Heart left ventricle (tissue), 16 donors: ENCODE measurements at regions not wholly inside any gene's neighbourhood (a gene's known extent, or its start where the extent isn't known, plus 50 kb on each side); places are given as distances from the start of the nearest gene placed in this dataset.
"Not testable (repeated sequence)": the region's sequence is repeated elsewhere in the genome, so short reads cannot be mapped to it uniquely, and the experiment has no call there.

Experiments
- ATAC-seq, 4 donors: fragments of 200-7000 bp; cut with Tn5 transposase; one replicate each; pipeline ENCODE4 v1.9.1; 2020 to 2022; ENCODE audit warnings: moderate library complexity in 4 of 4, mild to moderate bottlenecking in 3 of 4, moderate number of reproducible peaks in 1 of 4
- DNase-seq, 5 donors: peaks; one replicate each; pipeline ENCODE4 v3.0.0-alpha.2; 2020
- H3K27ac ChIP-seq, 12 donors: fragments of 200-600 bp; sonication (generic) in 4 of 12; one replicate each; pipeline versions ENCODE4 v1.5.0 to v1.8.0; 2016 to 2022; ENCODE audit warnings: mild to moderate bottlenecking in 2 of 12
- H3K27me3 ChIP-seq, 9 donors: fragments of 200-600 bp; sonication (generic) in 2 of 9; one replicate each; pipeline versions ENCODE4 v1.5.1 to v1.8.0; 2016 to 2022; ENCODE audit warnings: mild to moderate bottlenecking in 3 of 9
- H3K36me3 ChIP-seq, 9 donors: fragments of 200-600 bp; sonication (generic) in 2 of 9; one replicate each; pipeline versions ENCODE4 v1.5.0 to v1.8.0; 2018 to 2022; ENCODE audit warnings: mild to moderate bottlenecking in 2 of 9
- H3K4me1 ChIP-seq, 12 donors: fragments of 200-600 bp; sonication (generic) in 4 of 12; one replicate each; pipeline versions ENCODE4 v1.5.0 to v1.8.0; 2016 to 2022; ENCODE audit warnings: mild to moderate bottlenecking in 3 of 12
- H3K4me3 ChIP-seq, 12 donors: fragments of 200-600 bp; sonication (generic) in 4 of 12; one replicate each; pipeline versions ENCODE4 v1.5.0 to v1.8.0; 2017 to 2022; ENCODE audit warnings: mild to moderate bottlenecking in 9 of 12, moderate library complexity in 4 of 12
- H3K9me3 ChIP-seq, 12 donors: fragments of 200-600 bp; sonication (generic) in 4 of 12; one replicate each; pipeline versions ENCODE4 v1.5.0 to v1.8.0; 2016 to 2022; ENCODE audit warnings: mild to moderate bottlenecking in 1 of 12
- POLR2A ChIP-seq, 2 donors: fragments of 450-650 bp; IDR thresholded peaks; one replicate each; pipeline ENCODE4 v1.6.1; 2017; ENCODE audit warnings: antibody characterized with exemption in 2 of 2, mild to moderate bottlenecking in 2 of 2, moderate library complexity in 2 of 2
- WGBS, 4 donors: extraction: QIAGEN DNeasy Blood & Tissue Kit in 2 of 4; methylation state at CpG; one replicate each; pipeline versions ENCODE4 v1.1.5 to v1.1.7; 2013 to 2018; 5-methylcytosine and 5-hydroxymethylcytosine counted together
- intact Hi-C, 10 donors: fragments of 100-400 bp; cut with DNase I; formaldehyde crosslinking; loops; one replicate each; pipeline versions ENCODE4 v1.11.1 to v1.14.2; 2022
- TF ChIP-seq, protein P1 (sequence below), 12 donors: fragments of 200-600 bp; sonication (generic) in 4 of 12; IDR thresholded peaks; one replicate each; pipeline versions ENCODE4 v1.5.0 to v1.8.0; 2018 to 2022; ENCODE audit warnings: antibody characterized with exemption in 12 of 12, mild to moderate bottlenecking in 5 of 12
- donor health status: ischemic (EF 13 %, LVEDD 7.1; RV severe dilation, severe dysfunction).
- donor health status: healthy with polysubstance abuse.
- donor health status: DM: no; HTN: yes; CAD: no.
- donor health status: DM: no; HTN: no; CAD: no.
- donor health status: ischemic (EF 25% LVEDD 6.9; RV normal size, moderate dysfunction).
- donor health status: ischemic (EF 25% LVEDD 5.7; RV mildly dilated, moderate dysfunction).
- donor health status: healthy.
- donor health status: DM: yes; HTN: yes; CAD: no.
- donor health status: ischemic (EF 35%, LVEDD 5.7; RV mildly dilated, moderate dysfunction).
- donor health status: nonischemic (EF 11% LVEDD 7.7; RV severe dilation, severe dysfunction).
- donor health status: DM: yes; HTN: yes; CAD: no.
- donor health status: PGD.
- donor health status: ischemic (EF 29% LVEDD 5.4; RV normal size, mild dysfunction).
- donor health status: nonischemic (EF 23%, LVEDD 6.1; RV moderate dilation, normal function).

DNA sequence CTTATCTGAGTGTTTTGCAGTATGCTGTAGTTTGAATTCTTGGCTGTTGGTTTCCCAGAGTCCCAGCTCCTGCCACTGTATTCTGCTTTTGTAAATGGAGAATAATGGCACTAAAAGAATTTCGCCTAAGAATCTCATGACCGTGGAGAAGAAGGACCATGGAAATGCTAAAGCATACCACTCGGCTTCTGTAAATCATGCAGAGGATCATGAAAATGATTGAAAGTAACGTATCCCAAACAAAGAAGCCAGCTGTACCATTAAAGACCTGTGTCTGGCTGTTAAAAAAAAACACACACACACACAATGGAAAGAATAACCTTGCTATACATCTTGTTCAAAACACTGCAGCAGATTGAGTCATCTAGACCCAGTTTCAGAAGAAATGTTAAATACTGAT lies 287.9 kb downstream of the ZNF326 start:
- TF ChIP-seq POLR2A (IDR thresholded peaks at IDR 0.05), result no peak
- TF ChIP-seq, protein P1, sequence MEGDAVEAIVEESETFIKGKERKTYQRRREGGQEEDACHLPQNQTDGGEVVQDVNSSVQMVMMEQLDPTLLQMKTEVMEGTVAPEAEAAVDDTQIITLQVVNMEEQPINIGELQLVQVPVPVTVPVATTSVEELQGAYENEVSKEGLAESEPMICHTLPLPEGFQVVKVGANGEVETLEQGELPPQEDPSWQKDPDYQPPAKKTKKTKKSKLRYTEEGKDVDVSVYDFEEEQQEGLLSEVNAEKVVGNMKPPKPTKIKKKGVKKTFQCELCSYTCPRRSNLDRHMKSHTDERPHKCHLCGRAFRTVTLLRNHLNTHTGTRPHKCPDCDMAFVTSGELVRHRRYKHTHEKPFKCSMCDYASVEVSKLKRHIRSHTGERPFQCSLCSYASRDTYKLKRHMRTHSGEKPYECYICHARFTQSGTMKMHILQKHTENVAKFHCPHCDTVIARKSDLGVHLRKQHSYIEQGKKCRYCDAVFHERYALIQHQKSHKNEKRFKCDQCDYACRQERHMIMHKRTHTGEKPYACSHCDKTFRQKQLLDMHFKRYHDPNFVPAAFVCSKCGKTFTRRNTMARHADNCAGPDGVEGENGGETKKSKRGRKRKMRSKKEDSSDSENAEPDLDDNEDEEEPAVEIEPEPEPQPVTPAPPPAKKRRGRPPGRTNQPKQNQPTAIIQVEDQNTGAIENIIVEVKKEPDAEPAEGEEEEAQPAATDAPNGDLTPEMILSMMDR (IDR thresholded peaks at IDR 0.05), result no peak
- Histone ChIP-seq H3K4me1 (no peaks in the 10 kb centered on the region), H3K4me3 (no peak overlapping the region), H3K27ac (no peak overlapping the region), H3K27me3 (no peaks in the 10 kb centered on the region), H3K36me3 (no peaks in the 10 kb centered on the region), H3K9me3 (no peaks in the 10 kb centered on the region)
- intact Hi-C loops, result no loop called here
- DNase-seq, result no peak
- WGBS, 4 donors, result 84 to 93% (median 88%) methylated on average over 4 of the region's 4 CpGs
- ATAC-seq, result no peak

DNA sequence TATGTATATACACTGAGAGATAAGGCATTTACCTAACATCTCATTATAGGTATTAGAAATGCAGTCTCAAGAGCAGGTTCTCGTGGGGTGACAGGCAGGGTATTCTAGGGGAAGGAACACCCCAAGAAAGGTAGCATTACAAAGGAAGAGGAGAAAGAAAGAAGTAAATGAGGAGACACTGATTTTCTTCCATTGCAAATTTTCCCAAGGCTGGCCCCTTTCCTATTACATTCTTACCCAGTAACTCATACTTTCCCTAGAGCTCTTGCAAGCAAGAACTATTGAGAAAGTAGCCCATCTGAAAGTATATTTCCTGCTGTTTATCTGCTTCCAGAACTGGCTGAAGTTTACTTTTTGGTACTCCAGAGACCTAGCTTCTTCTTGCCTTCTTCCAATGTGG lies 287.0 kb downstream of the ZNF326 start:
- DNase-seq, H3K36me3 ChIP-seq, intact Hi-C loops, H3K4me3 ChIP-seq, H3K4me1 ChIP-seq, H3K9me3 ChIP-seq, H3K27ac ChIP-seq, H3K27me3 ChIP-seq, ATAC-seq: not testable (repeated sequence)
- 84 to 94% (median 91%) methylated on average over 1 of the region's 1 CpG for WGBS, 4 donors

DNA sequence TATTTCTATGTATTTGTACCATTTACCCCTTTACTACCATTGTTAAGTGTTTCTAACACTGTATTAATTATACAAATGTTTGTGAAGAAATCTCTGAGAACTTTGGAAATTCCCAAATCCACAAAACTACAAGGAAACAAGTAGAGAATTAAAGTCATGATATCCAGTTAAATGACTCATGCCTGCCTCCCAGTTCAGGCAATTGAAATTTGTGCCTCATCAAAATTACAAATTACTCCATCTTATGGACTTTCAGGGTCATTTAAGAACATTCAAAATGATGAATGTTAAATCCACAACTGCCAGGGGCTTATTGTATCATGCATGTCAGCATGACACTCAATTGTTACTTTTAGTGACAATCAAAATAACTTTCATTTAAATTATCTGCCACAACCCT lies 282.4 kb downstream of the ZNF326 start:
- H3K27me3 ChIP-seq, result no peaks in the 10 kb centered on the region

DNA sequence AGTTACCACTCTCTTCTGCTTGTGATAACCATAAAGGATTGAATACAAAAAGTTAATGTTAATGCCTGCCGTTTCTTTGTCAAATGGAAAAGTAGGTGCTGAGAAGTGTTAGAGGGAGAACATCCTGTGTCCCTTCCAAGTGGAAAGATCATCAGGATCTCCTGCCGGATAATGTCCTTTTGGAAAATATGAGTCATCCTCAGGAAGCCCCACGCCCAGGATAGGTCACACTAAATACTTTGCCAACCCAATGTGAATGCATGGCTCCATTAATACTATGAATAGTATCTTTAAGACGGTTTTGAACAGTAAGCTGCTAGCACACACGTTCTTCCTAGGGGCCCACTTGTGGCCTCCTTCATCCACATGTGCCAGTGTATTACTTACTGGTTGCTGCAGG lies 279.5 kb downstream of the ZNF326 start:
- Histone ChIP-seq H3K4me1 (peaks cover 0 to 15% (median 0%) of the 10 kb centered on the region in 12 donors), H3K36me3 (no peaks in the 10 kb centered on the region), H3K27ac (peak overlapping the region in 11 of 12 donors; percentile 2 to 66 (median 55)), H3K9me3 (peaks cover 0 to 4% (median 0%) of the 10 kb centered on the region in 12 donors), H3K4me3 (no peak overlapping the region), H3K27me3 (no peaks in the 10 kb centered on the region)
- ATAC-seq (peak; percentile 32 to 94 (median 62)), DNase-seq (peak in 2 of 5 donors; percentile 18)
- intact Hi-C loops, result no loop called here
- TF ChIP-seq, protein P1 (IDR thresholded peaks at IDR 0.05), result no peak
- TF ChIP-seq POLR2A (IDR thresholded peaks at IDR 0.05), result no peak
- WGBS, 4 donors, result 28 to 41% (median 38%) methylated on average over 5 of the region's 5 CpGs

More for the DNA sequence above, 282.4 kb downstream of the ZNF326 start:
- H3K4me3 ChIP-seq, result no peak overlapping the region
- no peak for TF ChIP-seq POLR2A (IDR thresholded peaks at IDR 0.05)
- TF ChIP-seq, protein P1 (IDR thresholded peaks at IDR 0.05), result no peak
- no peak overlapping the region for H3K27ac ChIP-seq
- H3K4me1 ChIP-seq, result peaks cover 0 to 15% (median 0%) of the 10 kb centered on the region in 12 donors
- no peaks in the 10 kb centered on the region for H3K9me3 ChIP-seq
- no peaks in the 10 kb centered on the region for H3K36me3 ChIP-seq
- intact Hi-C loops, result no loop called here
- DNase-seq, result no peak
- ATAC-seq, result no peak

DNA sequence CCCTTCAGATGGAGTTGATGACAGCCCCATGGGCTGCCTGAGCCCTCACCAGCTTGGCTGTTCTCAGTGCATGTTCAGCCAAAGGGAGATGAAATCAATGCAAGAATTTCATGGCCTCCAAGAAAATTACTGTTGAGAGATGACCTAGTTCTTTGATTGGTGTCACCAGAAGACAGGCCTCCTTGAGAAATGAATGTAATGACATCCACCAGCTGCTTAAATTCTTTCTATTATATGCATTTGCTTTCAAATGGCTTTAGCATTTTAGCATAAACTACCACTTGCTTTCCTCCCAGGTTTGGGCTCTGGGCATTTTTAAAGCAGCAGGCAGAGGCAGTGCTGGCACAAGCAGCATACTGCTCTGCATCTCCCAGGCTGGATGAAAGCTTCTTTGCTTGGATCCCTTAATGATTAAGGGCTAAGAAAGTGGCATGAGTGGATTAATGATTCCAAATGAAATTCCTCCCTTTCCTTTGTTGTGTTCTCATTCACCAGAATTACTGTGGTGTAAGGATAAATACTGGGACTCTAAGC lies 278.4 kb downstream of the ZNF326 start:
- intact Hi-C loops, result no loop called here

More for the DNA sequence above, 278.4 kb downstream of the ZNF326 start:
- no peak for ATAC-seq
- peaks cover 0 to 4% (median 0%) of the 10 kb centered on the region in 12 donors for H3K9me3 ChIP-seq
- no peak for TF ChIP-seq POLR2A (IDR thresholded peaks at IDR 0.05)
- TF ChIP-seq, protein P1 (IDR thresholded peaks at IDR 0.05), result no peak
- no peak for DNase-seq
- H3K4me3 ChIP-seq, result no peak overlapping the region
- no peaks in the 10 kb centered on the region for H3K36me3 ChIP-seq
- peaks cover 0 to 15% (median 0%) of the 10 kb centered on the region in 12 donors for H3K4me1 ChIP-seq
- H3K27me3 ChIP-seq, result no peaks in the 10 kb centered on the region
- no peak overlapping the region for H3K27ac ChIP-seq
